GM13977 (cell line): ENCODE measurements at regions not wholly inside any gene's neighbourhood (a gene's known extent, or its start where the extent isn't known, plus 50 kb on each side); places are given as distances from the start of the nearest gene placed in this dataset.

Experiments
- DNase-seq: peaks from one replicate; pipeline ENCODE4 v3.0.0; 2012; ENCODE audit warnings: low spot score
- in situ Hi-C: fragments of 300-500 bp; cut with MboI; formaldehyde crosslinking; loops from one replicate; pipeline ENCODE4 v1.12.0; 2022; ENCODE audit warnings: low sequenced_read_pairs, low pct_unique_long_range_greater_than_20kb, mixed read lengths, inconsistent platforms; ENCODE audit not compliant: unreplicated experiment
- TF ChIP-seq, protein P1 (sequence below): IDR thresholded peaks from 2 replicates; pipeline ENCODE4 v1.5.1; 2012; ENCODE audit warnings: mild to moderate bottlenecking, control low read depth; ENCODE audit not compliant: insufficient read depth; ENCODE audit errors: extremely low read depth, missing control alignments

GRCh38 chr9:120078112-120078511 lies 501.9 kb downstream of the CDK5RAP2 start:
- in situ Hi-C loops, result no loop called here
- TF ChIP-seq, protein P1, sequence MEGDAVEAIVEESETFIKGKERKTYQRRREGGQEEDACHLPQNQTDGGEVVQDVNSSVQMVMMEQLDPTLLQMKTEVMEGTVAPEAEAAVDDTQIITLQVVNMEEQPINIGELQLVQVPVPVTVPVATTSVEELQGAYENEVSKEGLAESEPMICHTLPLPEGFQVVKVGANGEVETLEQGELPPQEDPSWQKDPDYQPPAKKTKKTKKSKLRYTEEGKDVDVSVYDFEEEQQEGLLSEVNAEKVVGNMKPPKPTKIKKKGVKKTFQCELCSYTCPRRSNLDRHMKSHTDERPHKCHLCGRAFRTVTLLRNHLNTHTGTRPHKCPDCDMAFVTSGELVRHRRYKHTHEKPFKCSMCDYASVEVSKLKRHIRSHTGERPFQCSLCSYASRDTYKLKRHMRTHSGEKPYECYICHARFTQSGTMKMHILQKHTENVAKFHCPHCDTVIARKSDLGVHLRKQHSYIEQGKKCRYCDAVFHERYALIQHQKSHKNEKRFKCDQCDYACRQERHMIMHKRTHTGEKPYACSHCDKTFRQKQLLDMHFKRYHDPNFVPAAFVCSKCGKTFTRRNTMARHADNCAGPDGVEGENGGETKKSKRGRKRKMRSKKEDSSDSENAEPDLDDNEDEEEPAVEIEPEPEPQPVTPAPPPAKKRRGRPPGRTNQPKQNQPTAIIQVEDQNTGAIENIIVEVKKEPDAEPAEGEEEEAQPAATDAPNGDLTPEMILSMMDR, result no peak
- DNase-seq, result no peak

DNA sequence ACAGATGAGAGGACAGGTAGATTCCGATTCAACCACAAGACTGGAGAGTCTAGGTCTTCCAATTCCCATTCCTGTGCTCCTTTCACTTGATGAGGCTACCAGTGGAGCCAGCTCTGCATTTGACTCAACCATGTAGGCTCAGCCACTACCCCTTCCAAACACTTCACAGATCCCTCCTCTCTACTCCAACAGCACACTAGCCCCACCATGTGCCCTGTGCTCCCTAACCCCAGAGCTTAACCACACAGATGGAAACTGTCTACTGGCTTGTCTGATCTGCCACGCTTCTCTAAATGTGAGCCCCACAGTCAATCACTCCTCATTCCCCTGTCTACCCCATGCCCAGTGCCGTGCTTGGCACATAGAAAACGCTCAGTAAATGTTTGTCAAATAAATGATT lies 508.2 kb downstream of the CDK5RAP2 start:
- DNase-seq, result no peak
- in situ Hi-C loops, result no loop called here
- TF ChIP-seq, protein P1, result no peak

- in situ Hi-C loops, result no loop called here
- TF ChIP-seq, protein P1, result no peak
- no peak for DNase-seq
These were observed 513.7 kb downstream of the CDK5RAP2 start for GRCh38 chr9:120066315-120066714.

DNA sequence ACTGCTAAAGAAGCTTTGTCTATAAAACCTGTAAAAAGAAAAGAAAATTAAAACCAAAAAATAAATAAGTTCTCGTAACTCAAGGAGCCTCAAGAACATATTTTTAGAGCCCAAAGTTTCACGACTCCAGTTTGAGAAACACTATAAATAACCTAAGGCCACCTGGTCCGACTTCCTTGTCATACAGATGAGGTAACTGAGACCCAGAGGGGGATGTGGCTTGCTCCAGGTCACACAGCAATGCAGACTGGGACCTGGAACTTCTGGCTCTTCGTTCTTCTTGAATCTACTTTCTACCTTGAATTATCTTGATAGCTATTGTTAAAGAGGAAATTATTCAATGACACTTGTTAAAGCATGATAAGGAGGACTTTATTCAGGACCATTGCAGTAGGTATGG lies 514.8 kb downstream of the CDK5RAP2 start:
- TF ChIP-seq, protein P1, result no peak
- no peak for DNase-seq
- in situ Hi-C loops, result no loop called here

- TF ChIP-seq, protein P1, result no peak
- no peak for DNase-seq
- in situ Hi-C loops, result no loop called here
These were observed 535.0 kb downstream of the CDK5RAP2 start for GRCh38 chr9:120045011-120045410.

GRCh38 chr9:120043448-120043847 lies 536.5 kb downstream of the CDK5RAP2 start:
- no peak for DNase-seq
- TF ChIP-seq, protein P1, result no peak
- in situ Hi-C loops, result no loop called here

DNA sequence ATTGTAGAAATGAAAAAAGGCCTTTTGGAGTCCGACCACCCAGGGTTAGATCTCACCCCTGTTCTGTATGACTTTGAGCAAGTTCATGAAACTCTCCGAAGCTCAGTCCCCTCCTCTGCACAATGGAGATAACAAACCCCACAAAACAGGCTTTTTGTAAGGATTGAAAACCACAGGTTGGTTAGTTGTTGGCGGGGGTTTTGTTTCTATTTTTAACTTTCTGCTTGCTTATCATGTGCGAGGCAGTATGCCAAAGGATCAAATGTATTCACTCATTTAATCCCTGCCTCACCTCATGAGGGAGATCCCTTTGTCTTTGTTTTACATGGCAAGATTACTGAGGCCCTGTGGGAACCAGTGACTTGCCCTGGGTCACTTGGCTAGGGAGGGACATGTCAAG lies 539.1 kb downstream of the CDK5RAP2 start:
- TF ChIP-seq, protein P1, result no peak
- in situ Hi-C loops, result no loop called here
- no peak for DNase-seq
